ENCODE measurements at regions not wholly inside any gene's neighbourhood (a gene's known extent, or its start where the extent isn't known, plus 50 kb on each side); places are given as distances from the start of the nearest gene placed in this dataset.

DNA sequence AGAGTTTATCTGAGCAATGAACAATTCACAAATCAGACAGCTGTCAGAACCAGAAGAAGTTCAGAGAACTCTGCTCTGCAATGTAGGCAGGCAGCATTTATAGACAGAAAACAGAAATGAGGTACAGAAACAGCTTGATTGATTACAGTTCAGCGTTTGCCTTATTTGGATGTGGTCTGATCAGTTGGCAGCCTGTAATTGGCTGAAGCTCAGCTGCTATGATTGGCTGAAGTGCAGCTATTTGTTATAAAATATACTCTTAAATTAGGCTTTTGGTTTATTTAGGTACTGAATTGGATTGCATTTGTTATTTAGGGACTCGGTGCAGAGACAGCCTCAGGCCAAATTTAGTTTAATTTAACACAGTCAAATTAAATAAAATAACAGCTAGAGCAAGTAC is 85.8 kb upstream of the JAZF1 start:
- TF ChIP-seq, protein P1, sequence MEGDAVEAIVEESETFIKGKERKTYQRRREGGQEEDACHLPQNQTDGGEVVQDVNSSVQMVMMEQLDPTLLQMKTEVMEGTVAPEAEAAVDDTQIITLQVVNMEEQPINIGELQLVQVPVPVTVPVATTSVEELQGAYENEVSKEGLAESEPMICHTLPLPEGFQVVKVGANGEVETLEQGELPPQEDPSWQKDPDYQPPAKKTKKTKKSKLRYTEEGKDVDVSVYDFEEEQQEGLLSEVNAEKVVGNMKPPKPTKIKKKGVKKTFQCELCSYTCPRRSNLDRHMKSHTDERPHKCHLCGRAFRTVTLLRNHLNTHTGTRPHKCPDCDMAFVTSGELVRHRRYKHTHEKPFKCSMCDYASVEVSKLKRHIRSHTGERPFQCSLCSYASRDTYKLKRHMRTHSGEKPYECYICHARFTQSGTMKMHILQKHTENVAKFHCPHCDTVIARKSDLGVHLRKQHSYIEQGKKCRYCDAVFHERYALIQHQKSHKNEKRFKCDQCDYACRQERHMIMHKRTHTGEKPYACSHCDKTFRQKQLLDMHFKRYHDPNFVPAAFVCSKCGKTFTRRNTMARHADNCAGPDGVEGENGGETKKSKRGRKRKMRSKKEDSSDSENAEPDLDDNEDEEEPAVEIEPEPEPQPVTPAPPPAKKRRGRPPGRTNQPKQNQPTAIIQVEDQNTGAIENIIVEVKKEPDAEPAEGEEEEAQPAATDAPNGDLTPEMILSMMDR (IDR thresholded peaks at IDR 0.05), result no peak
- TF ChIP-seq POLR2A (IDR thresholded peaks at IDR 0.05), result no peak

Data from right lobe of liver (tissue), 4 donors.